HCT116 (cell line): ENCODE measurements at regions not wholly inside any gene's neighbourhood (a gene's known extent, or its start where the extent isn't known, plus 50 kb on each side); places are given as distances from the start of the nearest gene placed in this dataset.

Experiments used
- ATF3 ChIP-seq: IDR thresholded peaks from 2 replicates; pipeline ENCODE4 v1.6.1; 2012
- CEBPB ChIP-seq: IDR thresholded peaks from 2 replicates; pipeline ENCODE4 v1.6.1; 2012; ENCODE audit warnings: low read depth
- EZH2 ChIP-seq: fragments of 200-600 bp; sonication (generic); IDR thresholded peaks from 2 replicates; pipeline ENCODE4 v1.6.1; 2017; ENCODE audit warnings: antibody characterized with exemption, mixed run types
- EZH2phosphoT487 ChIP-seq: fragments of 200-600 bp; IDR thresholded peaks from 2 replicates; pipeline ENCODE4 v1.6.1; 2018; ENCODE audit warnings: antibody characterized with exemption, borderline replicate concordance
- MAX ChIP-seq: IDR thresholded peaks from 2 replicates; pipeline ENCODE4 v1.6.1; 2012
- POLR2A ChIP-seq: IDR thresholded peaks from 2 replicates; pipeline ENCODE4 v1.7.0; 2011; ENCODE audit warnings: borderline replicate concordance; ENCODE audit not compliant: insufficient read depth, insufficient read length; ENCODE audit errors: extremely low read depth
- POLR2AphosphoS5 ChIP-seq: IDR thresholded peaks from 2 replicates; pipeline ENCODE4 v1.6.1; 2011; ENCODE audit warnings: mild to moderate bottlenecking, low read depth, low read length, moderate library complexity
- SIN3A ChIP-seq: IDR thresholded peaks from 2 replicates; pipeline ENCODE4 v1.6.1; 2012; ENCODE audit warnings: low read depth
- ZFX ChIP-seq: fragments of 450-650 bp; IDR thresholded peaks from 2 replicates; pipeline ENCODE4 v1.6.1; 2017
- ZNF274 ChIP-seq: fragments of 200-500 bp; sonication (Bioruptor generic); IDR thresholded peaks from 2 replicates; pipeline ENCODE4 v1.6.1; 2014; ENCODE audit warnings: mild to moderate bottlenecking, low read depth, low read length, inconsistent platforms
- TF ChIP-seq, protein P1 (sequence below), 3 experiments: fragments of 200-600 bp in 1 of 3; sonication (generic) in 1 of 3; IDR thresholded peaks in 2 of 3; conservative IDR thresholded peaks in 1 of 3; 2 replicates each; pipeline ENCODE4 v1.5.1; 2012 to 2017; ENCODE audit warnings: low read depth in 2 of 3, low read length in 2 of 3, antibody characterized with exemption in 1 of 3, borderline replicate concordance in 1 of 3, control low read depth in 1 of 3, mild to moderate bottlenecking in 1 of 3, mixed read lengths in 1 of 3, mixed run types in 1 of 3, moderate library complexity in 1 of 3; ENCODE audit not compliant: insufficient read depth in 1 of 3
- TF ChIP-seq, protein P2 (sequence below): IDR thresholded peaks from 2 replicates; pipeline ENCODE4 v1.6.1; 2012; ENCODE audit warnings: low read depth

- TF ChIP-seq POLR2A (no peak), EZH2phosphoT487 (no peak), ZNF274 (no peak), POLR2AphosphoS5 (no peak), MAX (no peak), ZFX (no peak), SIN3A (no peak), ATF3 (no peak), CEBPB (no peak), EZH2 (no peak)
- TF ChIP-seq, protein P1, sequence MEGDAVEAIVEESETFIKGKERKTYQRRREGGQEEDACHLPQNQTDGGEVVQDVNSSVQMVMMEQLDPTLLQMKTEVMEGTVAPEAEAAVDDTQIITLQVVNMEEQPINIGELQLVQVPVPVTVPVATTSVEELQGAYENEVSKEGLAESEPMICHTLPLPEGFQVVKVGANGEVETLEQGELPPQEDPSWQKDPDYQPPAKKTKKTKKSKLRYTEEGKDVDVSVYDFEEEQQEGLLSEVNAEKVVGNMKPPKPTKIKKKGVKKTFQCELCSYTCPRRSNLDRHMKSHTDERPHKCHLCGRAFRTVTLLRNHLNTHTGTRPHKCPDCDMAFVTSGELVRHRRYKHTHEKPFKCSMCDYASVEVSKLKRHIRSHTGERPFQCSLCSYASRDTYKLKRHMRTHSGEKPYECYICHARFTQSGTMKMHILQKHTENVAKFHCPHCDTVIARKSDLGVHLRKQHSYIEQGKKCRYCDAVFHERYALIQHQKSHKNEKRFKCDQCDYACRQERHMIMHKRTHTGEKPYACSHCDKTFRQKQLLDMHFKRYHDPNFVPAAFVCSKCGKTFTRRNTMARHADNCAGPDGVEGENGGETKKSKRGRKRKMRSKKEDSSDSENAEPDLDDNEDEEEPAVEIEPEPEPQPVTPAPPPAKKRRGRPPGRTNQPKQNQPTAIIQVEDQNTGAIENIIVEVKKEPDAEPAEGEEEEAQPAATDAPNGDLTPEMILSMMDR (IDR thresholded peaks at IDR 0.05 in 2 of 3, conservative IDR thresholded peaks at IDR 0.05 in 1 of 3; ENCODE audit: borderline replicate concordance in 1 of 3, insufficient read depth in 1 of 3, low read depth in 2 of 3, low read length in 2 of 3): no peak
- TF ChIP-seq, protein P2, sequence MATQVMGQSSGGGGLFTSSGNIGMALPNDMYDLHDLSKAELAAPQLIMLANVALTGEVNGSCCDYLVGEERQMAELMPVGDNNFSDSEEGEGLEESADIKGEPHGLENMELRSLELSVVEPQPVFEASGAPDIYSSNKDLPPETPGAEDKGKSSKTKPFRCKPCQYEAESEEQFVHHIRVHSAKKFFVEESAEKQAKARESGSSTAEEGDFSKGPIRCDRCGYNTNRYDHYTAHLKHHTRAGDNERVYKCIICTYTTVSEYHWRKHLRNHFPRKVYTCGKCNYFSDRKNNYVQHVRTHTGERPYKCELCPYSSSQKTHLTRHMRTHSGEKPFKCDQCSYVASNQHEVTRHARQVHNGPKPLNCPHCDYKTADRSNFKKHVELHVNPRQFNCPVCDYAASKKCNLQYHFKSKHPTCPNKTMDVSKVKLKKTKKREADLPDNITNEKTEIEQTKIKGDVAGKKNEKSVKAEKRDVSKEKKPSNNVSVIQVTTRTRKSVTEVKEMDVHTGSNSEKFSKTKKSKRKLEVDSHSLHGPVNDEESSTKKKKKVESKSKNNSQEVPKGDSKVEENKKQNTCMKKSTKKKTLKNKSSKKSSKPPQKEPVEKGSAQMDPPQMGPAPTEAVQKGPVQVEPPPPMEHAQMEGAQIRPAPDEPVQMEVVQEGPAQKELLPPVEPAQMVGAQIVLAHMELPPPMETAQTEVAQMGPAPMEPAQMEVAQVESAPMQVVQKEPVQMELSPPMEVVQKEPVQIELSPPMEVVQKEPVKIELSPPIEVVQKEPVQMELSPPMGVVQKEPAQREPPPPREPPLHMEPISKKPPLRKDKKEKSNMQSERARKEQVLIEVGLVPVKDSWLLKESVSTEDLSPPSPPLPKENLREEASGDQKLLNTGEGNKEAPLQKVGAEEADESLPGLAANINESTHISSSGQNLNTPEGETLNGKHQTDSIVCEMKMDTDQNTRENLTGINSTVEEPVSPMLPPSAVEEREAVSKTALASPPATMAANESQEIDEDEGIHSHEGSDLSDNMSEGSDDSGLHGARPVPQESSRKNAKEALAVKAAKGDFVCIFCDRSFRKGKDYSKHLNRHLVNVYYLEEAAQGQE: no peak
Measured at GRCh38 chr6:16811277-16811979, 50.2 kb upstream of the ATXN1 start.
